GM12878 (cell line): ENCODE measurements at regions not wholly inside any gene's neighbourhood (a gene's known extent, or its start where the extent isn't known, plus 50 kb on each side); places are given as distances from the start of the nearest gene placed in this dataset.

ENCODE experiments used
- ATAC-seq: fragments of 200-7000 bp; cut with Tn5 transposase; 3 replicates; pipeline ENCODE4 v1.9.1; 2020; ENCODE audit warnings: mild to moderate bottlenecking, moderate library complexity
- BruUV-seq: library from RNA; stranded (reverse); fragments of 400-500 nt; replicated peaks from 2 replicates; lab custom pipeline; 2021; lab: Mats Ljungman, UMichigan
- CTCF ChIA-PET: fragments of 300-600 bp; sonication (Branson Sonifier 250); formaldehyde crosslinking; extraction: SDS; loops from one replicate; lab custom pipeline; 2021; ENCODE audit warnings: inconsistent platforms; lab: Yijun Ruan, JAX
- POLR2A ChIA-PET: fragments of 350-600 bp; formaldehyde crosslinking; extraction: SDS; loops from one replicate; lab custom pipeline; 2021; ENCODE audit warnings: inconsistent platforms; lab: Charles Lee
- RAD21 ChIA-PET: fragments of 300-600 bp; sonication (Branson Sonifier 250); formaldehyde crosslinking; loops from one replicate; lab custom pipeline; 2023; ENCODE audit warnings: antibody characterized with exemption; ENCODE audit not compliant: unreplicated experiment; lab: Charles Lee
- SMC1A ChIA-PET: fragments of 300-600 bp; sonication (Branson Sonifier 250); formaldehyde crosslinking; loops from one replicate; lab custom pipeline; 2023; ENCODE audit not compliant: unreplicated experiment, uncharacterized antibody; lab: Charles Lee
- DNase-seq: peaks from one replicate; pipeline ENCODE4 v3.0.0-alpha.2; 2011; ENCODE audit warnings: low read depth, low spot score
- FAIRE-seq: peaks from 3 replicates; lab custom pipeline; 2011; peaks lifted over from hg19 to GRCh38; lab: Jason Lieb, UNC
- H2AFZ ChIP-seq: 2 replicates; pipeline ENCODE4 v1.6.0; 2011; ENCODE audit warnings: low read depth, low read length, control low read depth; ENCODE audit not compliant: control insufficient read depth
- H3K27ac ChIP-seq: 2 replicates; pipeline ENCODE4 v1.5.1; 2011; ENCODE audit warnings: control low read depth; ENCODE audit not compliant: control insufficient read depth, insufficient read depth
- H3K27me3 ChIP-seq, 2 experiments: replicated peaks in 1 of 2; 2 replicates each; pipeline versions ENCODE4 v1.6.0 to v1.6.1; 2011; ENCODE audit warnings: low read length in 1 of 2; ENCODE audit not compliant: control insufficient read depth in 2 of 2, insufficient read depth in 2 of 2
- H3K36me3 ChIP-seq, 2 experiments: 2 replicates each; pipeline ENCODE4 v1.5.1; 2011; ENCODE audit warnings: low read length in 1 of 2; ENCODE audit not compliant: control insufficient read depth in 2 of 2, insufficient read depth in 2 of 2
- H3K4me1 ChIP-seq: 2 replicates; pipeline ENCODE4 v1.6.1; 2011; ENCODE audit warnings: mild to moderate bottlenecking, low read length, moderate library complexity, mixed read lengths; ENCODE audit not compliant: control insufficient read depth, insufficient read depth
- H3K4me2 ChIP-seq: 2 replicates; pipeline ENCODE4 v1.6.0; 2011; ENCODE audit warnings: control low read depth; ENCODE audit not compliant: control insufficient read depth, insufficient read depth
- H3K4me3 ChIP-seq: fragments of 200-600 bp; sonication (generic); 2 replicates; pipeline ENCODE4 v1.5.1; 2016
- H3K79me2 ChIP-seq: 2 replicates; pipeline ENCODE4 v1.6.0; 2011; ENCODE audit warnings: low read length; ENCODE audit not compliant: control insufficient read depth, insufficient read depth
- H3K9ac ChIP-seq: 2 replicates; pipeline ENCODE4 v1.8.0; 2011; ENCODE audit warnings: low read length, control low read depth, mixed read lengths; ENCODE audit not compliant: control insufficient read depth, insufficient read depth
- H3K9me3 ChIP-seq: replicated peaks from 3 replicates; pipeline ENCODE4 v1.5.1; 2011; ENCODE audit warnings: mild to moderate bottlenecking, low read length; ENCODE audit not compliant: control insufficient read depth, insufficient read depth
- H4K20me1 ChIP-seq: 2 replicates; pipeline ENCODE4 v1.6.0; 2011; ENCODE audit not compliant: control insufficient read depth, insufficient read depth
- GATAD2B ChIP-seq: fragments of 450-650 bp; conservative IDR thresholded peaks from 2 replicates; pipeline ENCODE4 v1.6.1; 2017; ENCODE audit warnings: low read depth, mild to moderate bottlenecking, moderate library complexity
- MEF2B ChIP-seq: fragments of 450-650 bp; IDR thresholded peaks from 2 replicates; pipeline ENCODE4 v1.6.1; 2018; ENCODE audit warnings: mild to moderate bottlenecking, moderate library complexity; ENCODE audit not compliant: partially characterized antibody, poor library complexity, severe bottlenecking
- NRF1 ChIP-seq: conservative IDR thresholded peaks from 2 replicates; pipeline ENCODE4 v1.6.1; 2011; ENCODE audit warnings: mild to moderate bottlenecking, low read depth, low read length, improper control_type of control experiment
- POLR2A ChIP-seq: IDR thresholded peaks from 2 replicates; pipeline ENCODE4 v1.6.1; 2011; ENCODE audit warnings: low read depth, mild to moderate bottlenecking, low read length
- ZNF217 ChIP-seq: fragments of 450-650 bp; IDR thresholded peaks from 2 replicates; pipeline ENCODE4 v1.6.1; 2017; ENCODE audit warnings: antibody characterized with exemption, mild to moderate bottlenecking
- ZNF592 ChIP-seq: fragments of 450-650 bp; IDR thresholded peaks from 2 replicates; pipeline ENCODE4 v1.6.1; 2017; ENCODE audit warnings: mild to moderate bottlenecking, moderate library complexity
- WGBS: methylation state at CpG from one replicate; pipeline ENCODE4 v1.1.6; 2016; ENCODE audit warnings: low lambda C conversion rate; ENCODE audit not compliant: insufficient replicate concordance, insufficient coverage; ENCODE audit errors: missing lambda C conversion rate; 5-methylcytosine and 5-hydroxymethylcytosine counted together
- in situ Hi-C: fragments of 300-500 bp; cut with MboI; formaldehyde crosslinking; loops from 9 replicates; pipeline ENCODE4 v1.14.3; 2018; ENCODE audit warnings: mixed read lengths
- intact Hi-C: fragments of 100-400 bp; cut with micrococcal nuclease; formaldehyde crosslinking; loops from one replicate; pipeline ENCODE4 v1.14.2; 2022; ENCODE audit not compliant: unreplicated experiment

DNA sequence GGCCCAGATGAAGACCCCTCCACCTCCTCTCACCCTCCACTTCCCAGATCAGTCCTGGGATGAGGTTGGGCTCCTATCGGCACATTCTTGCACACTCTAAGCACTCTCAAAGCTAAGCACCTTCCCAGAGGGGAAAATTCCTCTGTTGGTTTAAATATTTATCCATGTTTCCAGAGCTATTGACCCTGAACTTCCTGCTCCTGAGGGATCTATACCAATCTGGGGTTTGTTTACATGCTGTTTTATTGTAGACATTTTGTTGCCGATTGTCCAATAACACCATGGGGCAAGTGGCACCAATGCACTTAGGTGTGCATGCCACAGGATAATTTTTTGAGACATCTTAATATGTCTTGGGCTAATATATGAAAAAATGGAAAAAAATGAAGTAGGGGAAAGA, 476.2 kb downstream of the SLC4A3 start (continued):
- TF ChIP-seq GATAD2B (no peak), POLR2A (no peak), NRF1 (no peak)

DNA sequence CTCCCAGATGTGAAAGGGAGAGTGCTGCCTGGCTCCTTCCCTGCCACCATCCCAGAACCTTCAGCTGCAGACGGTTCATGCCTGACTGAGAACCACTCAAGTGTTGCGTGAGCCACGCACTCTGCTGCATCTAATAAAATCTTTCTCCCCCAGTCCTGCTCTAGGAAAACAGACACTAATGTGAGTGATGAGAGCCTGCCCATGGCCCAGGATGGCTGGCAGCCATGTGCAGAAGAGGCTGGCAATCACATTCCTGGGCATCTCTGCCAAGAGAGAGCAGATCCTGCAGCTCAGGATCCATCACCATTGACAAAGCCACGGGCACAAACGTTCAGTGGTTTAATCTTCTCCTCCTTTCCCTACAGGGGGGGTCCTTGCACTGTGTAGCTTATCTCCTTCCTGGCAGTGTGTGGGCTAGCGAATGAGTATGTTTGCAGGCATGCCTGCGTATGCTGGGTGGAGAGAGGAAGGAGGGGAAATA, 477.5 kb downstream of the SLC4A3 start:
- WGBS: 5% methylated on average over 7 of the region's 7 CpGs
- Histone ChIP-seq H3K9me3 (no peaks in the 10 kb centered on the region), H3K9ac (no peak overlapping the region), H2AFZ (no peak overlapping the region), H3K4me3 (no peak overlapping the region), H3K36me3 (no peaks in the 10 kb centered on the region), H3K4me2 (no peak overlapping the region), H3K27ac (no peak overlapping the region), H3K79me2 (no peaks in the 10 kb centered on the region), H3K27me3 (no peaks in the 10 kb centered on the region), H3K4me1 (no peaks in the 10 kb centered on the region), H4K20me1 (no peaks in the 10 kb centered on the region)
- no peak for DNase-seq
- ChIA-PET POLR2A (no interaction called here), RAD21 (interaction anchor here (0.7 kb wide), 1 partner anchor 489 kb away, joined by 3 read pairs; no protein-coding TSS in a partner anchor), SMC1A (no interaction called here), CTCF (no interaction called here)
- BruUV-seq: no TSS peak
- intact Hi-C loops: no loop called here
- in situ Hi-C loops: no loop called here
- no peak for FAIRE-seq
- ATAC-seq: no peak
- TF ChIP-seq ZNF217: no peak
- no peak for TF ChIP-seq MEF2B
- no peak for TF ChIP-seq ZNF592
